ENCODE measurements at regions not wholly inside any gene's neighbourhood (a gene's known extent, or its start where the extent isn't known, plus 50 kb on each side); places are given as distances from the start of the nearest gene placed in this dataset.
"Not testable (repeated sequence)": the region's sequence is repeated elsewhere in the genome, so short reads cannot be mapped to it uniquely, and the experiment has no call there.

GRCh38 chr17:77798481-77798880, 160.0 kb upstream of the TNRC6C start:
- Histone ChIP-seq H3K27me3 (ENCODE audit: control insufficient read depth, insufficient read depth, low read length) (peaks cover 40% of the 10 kb centered on the region), H3K9me3 (replicated peaks; ENCODE audit: control insufficient read depth, low read depth, low read length) (no peaks in the 10 kb centered on the region), H3K27ac (ENCODE audit: low read length) (no peak overlapping the region), H3K4me3 (ENCODE audit: low read length) (no peak overlapping the region), H3K4me1 (ENCODE audit: control insufficient read depth, insufficient read depth, low read length) (peaks cover 20% of the 10 kb centered on the region), H3K36me3 (ENCODE audit: control insufficient read depth, insufficient read depth, low read length) (no peaks in the 10 kb centered on the region)
- 87% methylated on average over 3 of the region's 8 CpGs for WGBS (ENCODE audit: insufficient coverage)
- DNase-seq: no peak

- Histone ChIP-seq H3K27ac (ENCODE audit: low read length) (no peak overlapping the region), H3K36me3 (ENCODE audit: control insufficient read depth, insufficient read depth, low read length) (no peaks in the 10 kb centered on the region), H3K4me1 (ENCODE audit: control insufficient read depth, insufficient read depth, low read length) (peaks cover 21% of the 10 kb centered on the region), H3K27me3 (ENCODE audit: control insufficient read depth, insufficient read depth, low read length) (peaks cover 41% of the 10 kb centered on the region), H3K4me3 (ENCODE audit: low read length) (no peak overlapping the region), H3K9me3 (replicated peaks; ENCODE audit: control insufficient read depth, low read depth, low read length) (no peaks in the 10 kb centered on the region)
- DNase-seq: no peak
- 56% methylated on average over 9 of the region's 15 CpGs for WGBS (ENCODE audit: insufficient coverage)
These were observed 157.7 kb upstream of the TNRC6C start for GRCh38 chr17:77800816-77801215.

- WGBS (ENCODE audit: insufficient coverage): 73% methylated on average over 10 of the region's 20 CpGs
- Histone ChIP-seq H3K4me3 (ENCODE audit: low read length) (no peak overlapping the region), H3K9me3 (replicated peaks; ENCODE audit: control insufficient read depth, low read depth, low read length) (no peaks in the 10 kb centered on the region), H3K27ac (ENCODE audit: low read length) (no peak overlapping the region), H3K4me1 (ENCODE audit: control insufficient read depth, insufficient read depth, low read length) (peaks cover 17% of the 10 kb centered on the region), H3K27me3 (ENCODE audit: control insufficient read depth, insufficient read depth, low read length) (peaks cover 41% of the 10 kb centered on the region), H3K36me3 (ENCODE audit: control insufficient read depth, insufficient read depth, low read length) (no peaks in the 10 kb centered on the region)
- DNase-seq: no peak
These were observed 156.8 kb upstream of the TNRC6C start for GRCh38 chr17:77801545-77802332.

GRCh38 chr17:77802333-77802615, 156.2 kb upstream of the TNRC6C start:
- peak; percentile 43 for DNase-seq
- Histone ChIP-seq H3K4me3 (ENCODE audit: low read length) (no peak overlapping the region), H3K36me3 (ENCODE audit: control insufficient read depth, insufficient read depth, low read length) (no peaks in the 10 kb centered on the region), H3K4me1 (ENCODE audit: control insufficient read depth, insufficient read depth, low read length) (peaks cover 17% of the 10 kb centered on the region), H3K9me3 (replicated peaks; ENCODE audit: control insufficient read depth, low read depth, low read length) (no peaks in the 10 kb centered on the region), H3K27me3 (ENCODE audit: control insufficient read depth, insufficient read depth, low read length) (peaks cover 41% of the 10 kb centered on the region), H3K27ac (ENCODE audit: low read length) (no peak overlapping the region)
- 3% methylated on average over 9 of the region's 9 CpGs for WGBS (ENCODE audit: insufficient coverage)

GRCh38 chr17:77802811-77803220, 155.7 kb upstream of the TNRC6C start:
- 1% methylated on average over 8 of the region's 10 CpGs for WGBS (ENCODE audit: insufficient coverage)
- Histone ChIP-seq H3K27me3 (ENCODE audit: control insufficient read depth, insufficient read depth, low read length) (peaks cover 41% of the 10 kb centered on the region), H3K4me1 (ENCODE audit: control insufficient read depth, insufficient read depth, low read length) (peaks cover 17% of the 10 kb centered on the region), H3K9me3 (replicated peaks; ENCODE audit: control insufficient read depth, low read depth, low read length) (no peaks in the 10 kb centered on the region), H3K4me3 (ENCODE audit: low read length) (no peak overlapping the region), H3K27ac (ENCODE audit: low read length) (no peak overlapping the region), H3K36me3 (ENCODE audit: control insufficient read depth, insufficient read depth, low read length) (no peaks in the 10 kb centered on the region)
- peak; percentile 97 for DNase-seq

- Histone ChIP-seq H3K36me3 (ENCODE audit: control insufficient read depth, insufficient read depth, low read length) (no peaks in the 10 kb centered on the region), H3K4me3 (ENCODE audit: low read length) (no peak overlapping the region), H3K27ac (ENCODE audit: low read length) (no peak overlapping the region), H3K4me1 (ENCODE audit: control insufficient read depth, insufficient read depth, low read length) (peaks cover 17% of the 10 kb centered on the region), H3K27me3 (ENCODE audit: control insufficient read depth, insufficient read depth, low read length) (peaks cover 39% of the 10 kb centered on the region), H3K9me3 (replicated peaks; ENCODE audit: control insufficient read depth, low read depth, low read length) (no peaks in the 10 kb centered on the region)
- DNase-seq: no peak
- WGBS (ENCODE audit: insufficient coverage): 97% methylated on average over 10 of the region's 10 CpGs
These were observed 154.8 kb upstream of the TNRC6C start for GRCh38 chr17:77803726-77804125.

- Histone ChIP-seq H3K9me3 (replicated peaks; ENCODE audit: control insufficient read depth, low read depth, low read length) (no peaks in the 10 kb centered on the region), H3K27ac (ENCODE audit: low read length) (no peak overlapping the region), H3K4me3 (ENCODE audit: low read length) (no peak overlapping the region), H3K4me1 (ENCODE audit: control insufficient read depth, insufficient read depth, low read length) (peaks cover 17% of the 10 kb centered on the region), H3K36me3 (ENCODE audit: control insufficient read depth, insufficient read depth, low read length) (no peaks in the 10 kb centered on the region), H3K27me3 (ENCODE audit: control insufficient read depth, insufficient read depth, low read length) (peaks cover 37% of the 10 kb centered on the region)
- WGBS (ENCODE audit: insufficient coverage): 89% methylated on average over 16 of the region's 21 CpGs
- DNase-seq: no peak
These were observed 153.6 kb upstream of the TNRC6C start for GRCh38 chr17:77804796-77805426.

GRCh38 chr17:77805970-77806369, 152.5 kb upstream of the TNRC6C start:
- H3K9me3 ChIP-seq (replicated peaks; ENCODE audit: control insufficient read depth, low read depth, low read length); H3K36me3 ChIP-seq (ENCODE audit: control insufficient read depth, insufficient read depth, low read length); H3K4me3 ChIP-seq (ENCODE audit: low read length); DNase-seq; H3K27ac ChIP-seq (ENCODE audit: low read length): not testable (repeated sequence)
- H3K4me1 ChIP-seq (ENCODE audit: control insufficient read depth, insufficient read depth, low read length): peaks cover 26% of the 10 kb centered on the region
- WGBS (ENCODE audit: insufficient coverage): no CpG with 5 or more reads among the region's 6 CpGs
- peaks cover 34% of the 10 kb centered on the region for H3K27me3 ChIP-seq (ENCODE audit: control insufficient read depth, insufficient read depth, low read length)

GRCh38 chr17:77807051-77807745, 151.3 kb upstream of the TNRC6C start:
- no peak for DNase-seq

GRCh38 chr17:77807746-77808441, 150.6 kb upstream of the TNRC6C start:
- H3K27me3 ChIP-seq (ENCODE audit: control insufficient read depth, insufficient read depth, low read length): peaks cover 17% of the 10 kb centered on the region

More at GRCh38 chr17:77807051-77807745, 151.3 kb upstream of the TNRC6C start:
- Histone ChIP-seq H3K27ac (ENCODE audit: low read length) (no peak overlapping the region), H3K4me1 (ENCODE audit: control insufficient read depth, insufficient read depth, low read length) (peaks cover 28% of the 10 kb centered on the region), H3K9me3 (replicated peaks; ENCODE audit: control insufficient read depth, low read depth, low read length) (no peaks in the 10 kb centered on the region), H3K4me3 (ENCODE audit: low read length) (no peak overlapping the region), H3K36me3 (ENCODE audit: control insufficient read depth, insufficient read depth, low read length) (no peaks in the 10 kb centered on the region), H3K27me3 (ENCODE audit: control insufficient read depth, insufficient read depth, low read length) (peaks cover 23% of the 10 kb centered on the region)
- WGBS (ENCODE audit: insufficient coverage): 75% methylated on average over 6 of the region's 12 CpGs

More at GRCh38 chr17:77807746-77808441, 150.6 kb upstream of the TNRC6C start:
- Histone ChIP-seq H3K4me3 (ENCODE audit: low read length) (no peak overlapping the region), H3K9me3 (replicated peaks; ENCODE audit: control insufficient read depth, low read depth, low read length) (no peaks in the 10 kb centered on the region), H3K27ac (ENCODE audit: low read length) (no peak overlapping the region), H3K36me3 (ENCODE audit: control insufficient read depth, insufficient read depth, low read length) (no peaks in the 10 kb centered on the region), H3K4me1 (ENCODE audit: control insufficient read depth, insufficient read depth, low read length) (peaks cover 21% of the 10 kb centered on the region)
- 71% methylated on average over 7 of the region's 7 CpGs for WGBS (ENCODE audit: insufficient coverage)
- no peak for DNase-seq

Measured in muscle of leg (tissue), 3 donors.